Activated CD8-positive, alpha-beta memory T cell treated with anti-CD3 and anti-CD28 coated beads for 48 hours (primary cell): ENCODE measurements at regions not wholly inside any gene's neighbourhood (a gene's known extent, or its start where the extent isn't known, plus 50 kb on each side); places are given as distances from the start of the nearest gene placed in this dataset.
"Not testable (repeated sequence)": the region's sequence is repeated elsewhere in the genome, so short reads cannot be mapped to it uniquely, and the experiment has no call there.

Source experiments
- DNase-seq, 3 experiments: peaks; one replicate each; pipeline ENCODE4 v3.0.0-alpha.2; 2020; ENCODE audit warnings: low read depth in 2 of 3, low spot score in 2 of 3

DNA sequence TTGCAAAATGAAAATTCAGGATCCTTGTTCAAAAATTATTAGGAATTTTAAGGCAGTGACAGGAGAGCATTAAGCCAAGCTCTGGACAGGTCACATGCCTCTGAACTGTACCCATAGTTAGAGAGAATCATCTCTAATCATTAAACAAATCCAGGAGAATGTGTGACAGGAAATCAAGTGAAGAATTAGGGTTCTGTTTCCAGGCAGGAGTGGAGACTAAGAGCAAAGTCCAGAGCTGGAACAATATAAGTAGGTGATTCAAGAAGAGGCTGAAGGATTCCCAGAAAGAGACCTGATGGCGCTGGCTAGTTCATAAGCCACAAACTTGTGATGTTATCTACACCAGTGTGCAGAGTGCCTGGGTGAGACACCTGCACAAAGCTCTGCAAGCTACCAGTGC, 104.6 kb upstream of the PRKG2 start:
- DNase-seq: no peak

DNA sequence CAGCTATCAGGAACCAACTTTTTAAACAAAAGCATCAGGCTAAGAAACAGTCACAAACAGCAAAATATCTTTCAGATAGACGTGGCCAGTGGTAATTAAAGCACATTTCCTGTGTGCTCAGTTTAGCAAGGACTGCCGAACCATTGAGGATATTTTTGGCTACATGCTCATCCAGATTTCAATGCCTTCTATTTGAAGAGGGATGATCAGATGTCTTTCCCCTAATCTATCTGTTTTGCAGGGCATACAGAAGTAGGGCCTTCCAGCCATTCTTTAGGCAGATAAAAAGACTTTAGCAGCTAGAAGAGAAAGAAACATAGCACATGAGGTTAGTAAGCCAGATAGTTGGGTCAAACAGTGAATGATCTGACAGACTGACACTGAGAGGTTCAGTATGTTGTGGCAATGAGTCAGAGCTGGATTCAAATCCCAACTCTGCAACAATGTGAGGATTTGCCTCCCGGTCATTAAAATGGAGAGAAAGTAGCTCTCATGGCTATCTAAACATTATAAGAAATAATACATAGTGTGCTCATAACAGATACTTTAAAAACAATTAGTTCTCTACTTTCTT, 100.0 kb upstream of the PRKG2 start:
- DNase-seq: no peak

DNA sequence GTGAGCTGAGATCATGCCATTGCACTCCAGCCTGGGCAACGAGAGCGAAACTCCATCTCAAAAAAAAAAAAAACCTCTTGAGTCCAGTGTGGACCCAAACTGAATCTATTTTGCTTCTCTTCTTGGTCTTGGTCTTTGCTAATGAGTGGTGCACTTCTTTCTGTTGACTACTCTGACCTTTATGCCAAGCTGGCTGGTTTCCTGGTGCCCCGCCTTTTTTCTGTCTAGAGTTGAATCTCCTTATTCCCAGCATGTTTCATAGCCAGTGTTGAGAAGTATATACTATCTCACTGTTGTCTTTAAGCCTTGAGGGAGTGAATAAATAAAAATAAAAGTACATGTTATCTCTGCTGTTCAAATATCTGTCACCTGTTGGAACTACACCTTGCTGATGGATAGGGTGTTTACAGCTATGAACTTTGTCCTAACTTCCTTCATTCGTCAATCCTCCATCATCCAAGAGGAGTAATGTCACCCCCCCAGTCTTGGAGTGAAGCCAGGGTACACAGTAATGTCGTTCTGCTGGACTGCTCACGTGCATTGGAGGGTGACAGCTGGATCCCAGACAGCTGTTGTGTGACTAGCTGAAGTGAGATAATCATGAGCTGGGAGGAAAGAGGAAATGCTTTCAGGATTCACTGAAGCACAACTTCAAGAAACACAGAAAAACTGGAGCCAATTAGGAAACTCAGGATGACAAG, 99.3 kb upstream of the PRKG2 start:
- no peak for DNase-seq

DNA sequence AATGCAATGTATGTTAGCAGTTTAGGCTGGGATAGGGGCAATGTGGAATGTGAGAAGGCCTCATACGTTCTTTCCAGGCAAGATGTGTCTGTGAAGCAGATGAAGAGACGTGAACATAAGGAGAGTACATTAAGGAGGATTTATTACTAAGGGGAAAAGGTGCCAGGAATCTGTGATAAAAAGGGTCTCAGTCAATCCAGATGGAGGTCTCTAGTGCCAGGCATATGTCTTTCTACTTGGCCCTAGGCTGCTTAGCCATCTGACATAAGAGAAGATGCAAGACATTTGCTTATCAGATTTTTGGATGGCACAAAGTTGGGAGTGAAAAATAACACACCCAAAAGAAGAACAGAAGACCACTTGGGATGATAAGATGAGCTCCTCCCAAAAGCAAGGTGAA, 93.0 kb upstream of the PRKG2 start:
- no peak for DNase-seq

DNA sequence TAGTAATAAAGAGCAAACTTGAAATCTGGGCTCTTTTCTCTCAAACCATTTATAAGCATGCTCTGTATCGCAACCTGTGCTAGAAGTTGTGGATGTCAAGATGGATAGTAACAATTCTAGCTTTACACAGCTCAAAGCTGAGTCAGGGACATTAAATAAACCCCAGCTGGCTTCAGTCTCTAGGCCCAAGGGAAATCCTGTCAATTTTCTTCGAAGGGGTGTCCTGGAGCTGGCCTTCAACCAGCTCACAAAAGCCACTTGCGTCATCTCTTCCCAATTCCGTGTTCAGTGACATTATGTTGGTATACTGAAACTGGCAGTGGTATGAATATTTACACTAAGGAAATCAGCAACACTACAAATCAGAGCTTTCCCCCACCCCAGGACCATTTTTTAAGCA, 89.8 kb upstream of the PRKG2 start:
- no peak for DNase-seq

DNA sequence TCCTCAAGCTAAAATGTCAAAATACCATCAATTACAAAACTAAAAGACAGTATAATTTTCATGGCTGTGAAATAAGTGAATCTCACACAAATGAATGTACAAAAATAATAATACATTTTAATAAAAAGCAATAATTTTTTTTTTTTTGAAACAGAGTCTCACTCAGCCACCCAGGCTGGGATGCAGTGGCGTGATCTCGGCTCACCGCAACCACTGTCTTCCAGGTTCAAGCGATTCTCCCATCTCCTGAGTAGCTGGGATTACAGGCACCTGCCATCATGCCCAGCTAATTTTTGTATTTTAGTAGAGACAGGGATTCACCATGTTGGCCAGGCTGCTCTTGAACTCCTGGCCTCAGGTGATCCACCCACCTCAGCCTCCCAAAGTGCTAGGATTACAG, 85.3 kb upstream of the PRKG2 start:
- DNase-seq: not testable (repeated sequence)

DNA sequence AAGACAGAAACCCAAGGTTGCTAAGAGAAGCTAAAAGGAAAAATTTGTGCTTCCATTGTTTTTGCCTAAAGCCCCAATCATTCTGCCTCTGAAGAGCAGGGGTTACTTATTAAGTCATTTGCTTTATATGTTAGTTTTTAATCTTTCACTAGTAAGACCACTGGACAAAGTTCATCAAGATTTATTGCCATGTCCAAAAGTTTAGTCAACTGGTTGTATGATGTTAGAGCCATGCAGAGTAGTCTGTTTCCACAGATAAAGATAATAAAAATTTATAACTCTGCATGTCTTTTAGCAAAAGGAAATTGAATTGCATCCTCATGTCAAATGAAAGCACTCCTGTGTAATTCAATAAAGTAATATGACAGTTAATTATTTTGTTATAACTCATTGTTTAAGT, 75.8 kb upstream of the PRKG2 start:
- DNase-seq: no peak

DNA sequence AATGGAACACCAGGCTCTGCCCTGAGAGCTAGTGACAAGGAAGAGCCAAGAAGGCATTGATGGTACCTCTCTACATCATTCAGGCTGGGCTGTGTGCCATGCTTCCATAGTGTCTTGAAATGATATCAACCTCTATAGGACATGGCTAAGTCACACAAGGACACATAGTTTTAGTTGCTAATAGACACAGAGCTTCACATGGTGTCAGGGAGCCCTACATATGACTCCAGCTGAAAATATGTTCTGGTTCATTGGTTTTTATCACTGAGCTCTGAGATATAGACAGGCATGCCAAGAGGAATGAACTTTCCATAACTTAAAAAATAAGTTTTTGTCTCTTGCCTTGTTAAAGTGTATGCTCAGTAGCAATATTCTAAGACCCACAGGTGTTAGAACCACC, 72.1 kb upstream of the PRKG2 start:
- no peak for DNase-seq

DNA sequence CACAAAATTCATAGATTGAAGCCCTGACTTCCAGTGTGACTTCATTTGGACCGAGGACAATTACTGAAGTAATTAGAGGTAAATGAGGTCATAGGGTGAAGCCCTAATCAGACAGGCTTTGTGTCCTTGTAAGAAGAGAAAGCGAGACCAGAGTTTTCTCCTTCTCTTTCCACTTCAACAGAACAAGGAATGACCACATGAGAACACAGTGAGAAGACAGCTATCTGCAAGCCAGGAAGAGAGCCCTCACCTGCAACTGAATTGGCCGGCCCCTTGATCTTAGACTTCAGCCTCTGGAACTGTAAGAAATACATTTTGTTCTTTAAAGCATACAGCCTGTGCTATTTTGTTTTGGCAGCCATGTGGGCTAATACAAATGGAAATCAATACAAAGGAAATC, 67.1 kb upstream of the PRKG2 start:
- no peak for DNase-seq

DNA sequence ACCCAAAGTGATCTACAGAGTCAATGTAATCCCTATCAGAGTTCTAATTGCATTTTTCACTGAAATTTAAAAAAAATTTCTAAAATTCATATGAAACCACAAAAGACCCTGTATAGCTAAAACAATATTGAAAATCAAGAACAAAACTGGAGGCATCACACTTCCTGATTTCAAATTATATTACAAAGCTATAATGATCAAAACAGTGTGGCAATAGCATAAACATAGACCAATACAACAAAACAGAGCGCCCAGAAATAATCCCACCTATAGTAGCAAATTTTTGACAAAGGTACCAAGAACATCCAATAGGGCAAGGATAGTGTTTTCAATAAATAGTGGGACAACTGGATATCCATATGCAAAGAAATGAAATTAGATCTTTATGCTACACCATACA, 59.4 kb upstream of the PRKG2 start:
- no peak for DNase-seq

DNA sequence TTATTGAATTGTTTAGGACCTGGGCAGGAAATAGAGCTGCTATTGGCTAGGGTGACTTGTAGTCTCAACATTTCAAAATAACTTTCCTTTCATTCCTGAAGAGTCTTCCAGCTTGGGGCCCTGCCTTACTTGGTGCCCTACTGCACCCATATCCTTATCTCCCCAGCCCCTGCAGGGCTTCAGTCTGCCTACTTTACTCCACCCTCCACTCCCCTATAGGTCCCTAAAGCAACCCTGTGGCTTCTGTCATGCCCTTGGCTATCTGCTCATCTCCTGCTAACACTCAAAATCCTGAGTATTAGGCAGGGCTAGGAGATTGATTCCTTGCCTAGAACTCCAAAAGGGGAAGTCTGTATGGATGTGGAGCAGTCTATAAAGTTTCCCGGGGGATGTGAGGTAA, 57.6 kb upstream of the PRKG2 start:
- DNase-seq: no peak
